Mesenchymal stem cell (in vitro differentiated cells and primary cell): ENCODE measurements at regions not wholly inside any gene's neighbourhood (a gene's known extent, or its start where the extent isn't known, plus 50 kb on each side); places are given as distances from the start of the nearest gene placed in this dataset.

Experiments
- DNase-seq: peaks from one replicate; pipeline ENCODE4 v3.0.0-alpha.2; 2013
- H2AFZ ChIP-seq: one replicate; pipeline ENCODE4 v1.6.1; 2013; ENCODE audit warnings: low read depth, mild to moderate bottlenecking, control low read depth, inconsistent platforms, low read length, moderate library complexity
- H2AK5ac ChIP-seq: 2 replicates; pipeline ENCODE4 v1.6.1; 2013; ENCODE audit warnings: low read length, moderate library complexity, mild to moderate bottlenecking, inconsistent platforms; ENCODE audit not compliant: severe bottlenecking
- H2BK120ac ChIP-seq: one replicate; pipeline ENCODE4 v1.6.1; 2013; ENCODE audit warnings: low read depth, mild to moderate bottlenecking, inconsistent platforms, low read length, moderate library complexity
- H2BK12ac ChIP-seq, 2 experiments: one replicate each; pipeline ENCODE4 v1.6.1; 2013; ENCODE audit warnings: inconsistent platforms in 2 of 2, low read length in 2 of 2, mild to moderate bottlenecking in 2 of 2, moderate library complexity in 2 of 2, control low read depth in 1 of 2
- H2BK15ac ChIP-seq: one replicate; pipeline ENCODE4 v1.6.1; 2013; ENCODE audit warnings: mild to moderate bottlenecking, low read depth, inconsistent platforms; ENCODE audit not compliant: poor library complexity, severe bottlenecking
- H2BK5ac ChIP-seq: 2 replicates; pipeline ENCODE4 v1.6.1; 2013; ENCODE audit warnings: low read depth, mild to moderate bottlenecking, low read length, control low read depth, inconsistent platforms; ENCODE audit not compliant: poor library complexity, severe bottlenecking
- H3K14ac ChIP-seq, 2 experiments: one replicate each; pipeline ENCODE4 v1.6.1; 2013; ENCODE audit warnings: inconsistent platforms in 2 of 2, low read length in 2 of 2, control low read depth in 1 of 2, mild to moderate bottlenecking in 1 of 2, moderate library complexity in 1 of 2
- H3K18ac ChIP-seq, 2 experiments: one replicate each; pipeline ENCODE4 v1.6.1; 2013; ENCODE audit warnings: inconsistent platforms in 2 of 2, low read length in 2 of 2, control low read depth in 1 of 2, low read depth in 1 of 2, mild to moderate bottlenecking in 1 of 2
- H3K23ac ChIP-seq, 2 experiments: one replicate each; pipeline ENCODE4 v1.6.1; 2013; ENCODE audit warnings: inconsistent platforms in 2 of 2, low read length in 2 of 2, mild to moderate bottlenecking in 2 of 2, moderate library complexity in 2 of 2, control low read depth in 1 of 2
- H3K27ac ChIP-seq: 2 replicates; pipeline ENCODE4 v1.5.1; 2013; ENCODE audit warnings: mild to moderate bottlenecking, moderate library complexity, low read length, control low read depth, inconsistent platforms; ENCODE audit not compliant: poor library complexity, severe bottlenecking
- H3K27me3 ChIP-seq, 2 experiments: 2 replicates each; pipeline versions ENCODE4 v1.6.1 to v1.7.0; 2013; ENCODE audit warnings: low read length in 2 of 2, mild to moderate bottlenecking in 2 of 2, moderate library complexity in 2 of 2, control low read depth in 1 of 2, inconsistent platforms in 1 of 2; ENCODE audit not compliant: control insufficient read depth in 1 of 2, insufficient read depth in 1 of 2
- H3K36me3 ChIP-seq, 2 experiments: 2 replicates each; pipeline versions ENCODE4 v1.6.1 to v1.7.0; 2013; ENCODE audit warnings: low read length in 2 of 2, control low read depth in 1 of 2, inconsistent platforms in 1 of 2, low read depth in 1 of 2, mild to moderate bottlenecking in 1 of 2; ENCODE audit not compliant: insufficient read depth in 2 of 2, control insufficient read depth in 1 of 2
- H3K4ac ChIP-seq, 2 experiments: one replicate each; pipeline ENCODE4 v1.6.1; 2013; ENCODE audit warnings: inconsistent platforms in 2 of 2, low read length in 2 of 2, mild to moderate bottlenecking in 2 of 2, moderate library complexity in 2 of 2, control low read depth in 1 of 2, low read depth in 1 of 2
- H3K4me1 ChIP-seq: 2 replicates; pipeline ENCODE4 v1.6.1; 2013; ENCODE audit warnings: low read depth, low read length, control low read depth; ENCODE audit not compliant: control insufficient read depth, insufficient read depth
- H3K4me2 ChIP-seq: 2 replicates; pipeline ENCODE4 v1.6.1; 2013; ENCODE audit warnings: low read length, mild to moderate bottlenecking, inconsistent platforms; ENCODE audit not compliant: poor library complexity, severe bottlenecking
- H3K4me3 ChIP-seq, 2 experiments: 2 replicates each; pipeline versions ENCODE4 v1.5.1 to v1.7.0; 2013; ENCODE audit warnings: low read length in 2 of 2, mild to moderate bottlenecking in 2 of 2, control low read depth in 1 of 2, low read depth in 1 of 2; ENCODE audit not compliant: insufficient read depth in 1 of 2
- H3K79me1 ChIP-seq: replicated peaks from 2 replicates; pipeline ENCODE4 v1.6.1; 2013; ENCODE audit warnings: mild to moderate bottlenecking, control low read depth, low read length, inconsistent platforms; ENCODE audit not compliant: poor library complexity, severe bottlenecking
- H3K9ac ChIP-seq: 2 replicates; pipeline ENCODE4 v1.7.0; 2013; ENCODE audit warnings: mild to moderate bottlenecking, low read length, moderate library complexity
- H3K9me3 ChIP-seq: 2 replicates; pipeline ENCODE4 v1.7.0; 2013; ENCODE audit warnings: mild to moderate bottlenecking, low read length; ENCODE audit not compliant: control insufficient read depth
- H4K8ac ChIP-seq: one replicate; pipeline ENCODE4 v1.6.1; 2013; ENCODE audit warnings: inconsistent platforms, mild to moderate bottlenecking, low read length, moderate library complexity
- H4K91ac ChIP-seq: one replicate; pipeline ENCODE4 v1.6.1; 2013; ENCODE audit warnings: mild to moderate bottlenecking, low read length, inconsistent platforms
- WGBS: methylation state at CpG from one replicate; pipeline ENCODE4 v1.1.7; 2013; ENCODE audit warnings: mixed read lengths; 5-methylcytosine and 5-hydroxymethylcytosine counted together

- no peak overlapping the region for H2BK120ac ChIP-seq
- no peak overlapping the region for H3K9ac ChIP-seq
- no peak for DNase-seq
- no peak overlapping the region for H3K4me2 ChIP-seq
- no peak overlapping the region for H3K4me3 ChIP-seq
- H3K9me3 ChIP-seq: no peaks in the 10 kb centered on the region
- no peak overlapping the region for H2BK15ac ChIP-seq
- H3K27ac ChIP-seq: no peak overlapping the region
- no peak overlapping the region for H2AK5ac ChIP-seq
- H3K4ac ChIP-seq: no peak overlapping the region
- no peak overlapping the region for H2BK5ac ChIP-seq
- H3K23ac ChIP-seq: no peak overlapping the region
- WGBS: 57% methylated on average over 4 of the region's 4 CpGs
- no peaks in the 10 kb centered on the region for H3K27me3 ChIP-seq
- no peak overlapping the region for H2AFZ ChIP-seq
- no peak overlapping the region for H4K91ac ChIP-seq
- H3K14ac ChIP-seq: no peak overlapping the region
- no peak overlapping the region for H4K8ac ChIP-seq
- H3K18ac ChIP-seq: no peak overlapping the region
- no peak overlapping the region for H2BK12ac ChIP-seq
- H3K36me3 ChIP-seq: no peaks in the 10 kb centered on the region
- no peaks in the 10 kb centered on the region for H3K4me1 ChIP-seq
- no peaks in the 10 kb centered on the region for H3K79me1 ChIP-seq
These were observed 664.6 kb downstream of the BCL11B start for GRCh38 chr14:98607341-98607910.

- Histone ChIP-seq H3K36me3 (no peaks in the 10 kb centered on the region), H2AFZ (no peak overlapping the region), H2AK5ac (no peak overlapping the region), H3K9me3 (no peaks in the 10 kb centered on the region), H3K9ac (no peak overlapping the region), H3K14ac (no peak overlapping the region), H3K27me3 (no peaks in the 10 kb centered on the region), H3K4me3 (no peak overlapping the region), H4K8ac (no peak overlapping the region), H2BK5ac (no peak overlapping the region), H3K23ac (no peak overlapping the region), H4K91ac (no peak overlapping the region), H2BK120ac (no peak overlapping the region), H2BK15ac (no peak overlapping the region), H3K18ac (no peak overlapping the region), H2BK12ac (no peak overlapping the region), H3K4me2 (no peak overlapping the region), H3K4me1 (no peaks in the 10 kb centered on the region), H3K27ac (no peak overlapping the region), H3K4ac (no peak overlapping the region), H3K79me1 (no peaks in the 10 kb centered on the region)
- WGBS: 76% methylated on average over 11 of the region's 11 CpGs
- DNase-seq: no peak
These were observed 663.6 kb downstream of the BCL11B start for GRCh38 chr14:98608071-98609060.

GRCh38 chr14:98612434-98613200 is 659.4 kb downstream of the BCL11B start:
- Histone ChIP-seq H3K4me2 (no peak overlapping the region), H2BK15ac (no peak overlapping the region), H3K79me1 (no peaks in the 10 kb centered on the region), H2BK12ac (no peak overlapping the region), H3K4me3 (no peak overlapping the region), H3K14ac (no peak overlapping the region), H3K9ac (no peak overlapping the region), H3K18ac (no peak overlapping the region), H4K91ac (no peak overlapping the region), H2AK5ac (no peak overlapping the region), H3K4me1 (no peaks in the 10 kb centered on the region), H3K36me3 (no peaks in the 10 kb centered on the region), H4K8ac (no peak overlapping the region), H2AFZ (no peak overlapping the region), H3K27me3 (no peaks in the 10 kb centered on the region), H2BK5ac (no peak overlapping the region), H3K23ac (no peak overlapping the region), H3K4ac (no peak overlapping the region), H2BK120ac (no peak overlapping the region), H3K27ac (no peak overlapping the region), H3K9me3 (peaks cover 11% of the 10 kb centered on the region)
- 61% methylated on average over 6 of the region's 6 CpGs for WGBS
- DNase-seq: no peak

- no peaks in the 10 kb centered on the region for H3K27me3 ChIP-seq
- H3K4me3 ChIP-seq: no peak overlapping the region
These were observed 657.3 kb downstream of the BCL11B start for GRCh38 chr14:98614741-98615140.

More at GRCh38 chr14:98614741-98615140, 657.3 kb downstream of the BCL11B start:
- DNase-seq: no peak
- Histone ChIP-seq H4K8ac (no peak overlapping the region), H4K91ac (no peak overlapping the region), H2AK5ac (no peak overlapping the region), H2AFZ (no peak overlapping the region), H3K9me3 (peaks cover 23% of the 10 kb centered on the region), H3K23ac (no peak overlapping the region), H3K4me2 (no peak overlapping the region), H2BK12ac (no peak overlapping the region), H3K18ac (no peak overlapping the region), H3K9ac (no peak overlapping the region), H3K14ac (no peak overlapping the region), H2BK15ac (no peak overlapping the region), H3K27ac (no peak overlapping the region), H3K4me1 (no peaks in the 10 kb centered on the region), H3K79me1 (no peaks in the 10 kb centered on the region), H2BK120ac (no peak overlapping the region), H3K36me3 (no peaks in the 10 kb centered on the region), H3K4ac (no peak overlapping the region), H2BK5ac (no peak overlapping the region)
- 81% methylated on average over 3 of the region's 3 CpGs for WGBS
